Hepatocyte (in vitro differentiated cells): ENCODE measurements at regions not wholly inside any gene's neighbourhood (a gene's known extent, or its start where the extent isn't known, plus 50 kb on each side); places are given as distances from the start of the nearest gene placed in this dataset.

ENCODE experiments used
- EZH2 ChIP-seq: fragments of 200-600 bp; sonication (generic); IDR thresholded peaks from 2 replicates; pipeline ENCODE4 v1.6.1; 2016; ENCODE audit warnings: antibody characterized with exemption, mild to moderate bottlenecking, borderline replicate concordance
- EZH2phosphoT487 ChIP-seq: fragments of 200-600 bp; sonication (generic); IDR thresholded peaks from one replicate; pipeline ENCODE4 v1.6.1; 2018; ENCODE audit warnings: antibody characterized with exemption, mild to moderate bottlenecking, low read depth, moderate library complexity; ENCODE audit not compliant: unreplicated experiment, severe bottlenecking
- TF ChIP-seq, protein P1 (sequence below): fragments of 200-600 bp; sonication (generic); IDR thresholded peaks from 2 replicates; pipeline ENCODE4 v1.5.1; 2016; ENCODE audit warnings: antibody characterized with exemption, mild to moderate bottlenecking; ENCODE audit not compliant: poor library complexity

- no peak for TF ChIP-seq EZH2
- TF ChIP-seq, protein P1, sequence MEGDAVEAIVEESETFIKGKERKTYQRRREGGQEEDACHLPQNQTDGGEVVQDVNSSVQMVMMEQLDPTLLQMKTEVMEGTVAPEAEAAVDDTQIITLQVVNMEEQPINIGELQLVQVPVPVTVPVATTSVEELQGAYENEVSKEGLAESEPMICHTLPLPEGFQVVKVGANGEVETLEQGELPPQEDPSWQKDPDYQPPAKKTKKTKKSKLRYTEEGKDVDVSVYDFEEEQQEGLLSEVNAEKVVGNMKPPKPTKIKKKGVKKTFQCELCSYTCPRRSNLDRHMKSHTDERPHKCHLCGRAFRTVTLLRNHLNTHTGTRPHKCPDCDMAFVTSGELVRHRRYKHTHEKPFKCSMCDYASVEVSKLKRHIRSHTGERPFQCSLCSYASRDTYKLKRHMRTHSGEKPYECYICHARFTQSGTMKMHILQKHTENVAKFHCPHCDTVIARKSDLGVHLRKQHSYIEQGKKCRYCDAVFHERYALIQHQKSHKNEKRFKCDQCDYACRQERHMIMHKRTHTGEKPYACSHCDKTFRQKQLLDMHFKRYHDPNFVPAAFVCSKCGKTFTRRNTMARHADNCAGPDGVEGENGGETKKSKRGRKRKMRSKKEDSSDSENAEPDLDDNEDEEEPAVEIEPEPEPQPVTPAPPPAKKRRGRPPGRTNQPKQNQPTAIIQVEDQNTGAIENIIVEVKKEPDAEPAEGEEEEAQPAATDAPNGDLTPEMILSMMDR: no peak
- no peak for TF ChIP-seq EZH2phosphoT487
Measured at GRCh38 chr13:78777976-78778375, 119.0 kb upstream of the OBI1 start.
